ENCODE measurements at regions not wholly inside any gene's neighbourhood (a gene's known extent, or its start where the extent isn't known, plus 50 kb on each side); places are given as distances from the start of the nearest gene placed in this dataset.

GRCh38 chr1:234932511-234933430, 195.9 kb downstream of the TOMM20 start:
- DNase-seq (ENCODE audit: low spot score), result no peak

- DNase-seq (ENCODE audit: low spot score), result no peak
Observed at GRCh38 chr1:234932106-234932505, 196.5 kb downstream of the TOMM20 start.

- DNase-seq (ENCODE audit: low spot score), result no peak
Observed at GRCh38 chr1:234931404-234931973, 197.1 kb downstream of the TOMM20 start.

- no peak for DNase-seq (ENCODE audit: low spot score)
Observed at GRCh38 chr1:234929369-234929768, 199.3 kb downstream of the TOMM20 start.

- DNase-seq (ENCODE audit: low spot score), result no peak
Observed at GRCh38 chr1:234928642-234929041, 200.0 kb downstream of the TOMM20 start.

GRCh38 chr1:234927971-234928640, 200.5 kb downstream of the TOMM20 start:
- DNase-seq (ENCODE audit: low spot score), result no peak

- no peak for DNase-seq (ENCODE audit: low spot score)
Observed at GRCh38 chr1:234927312-234927970, 201.2 kb downstream of the TOMM20 start.

GRCh38 chr1:234926559-234927311, 201.9 kb downstream of the TOMM20 start:
- DNase-seq (ENCODE audit: low spot score), result no peak

- DNase-seq (ENCODE audit: low spot score), result no peak
Observed at GRCh38 chr1:234926264-234926558, 202.4 kb downstream of the TOMM20 start.

- peak; percentile 89 for DNase-seq (ENCODE audit: low spot score)
Observed at GRCh38 chr1:234925440-234926263, 203.0 kb downstream of the TOMM20 start.

- no peak for DNase-seq (ENCODE audit: low spot score)
Observed at GRCh38 chr1:234924450-234925355, 203.9 kb downstream of the TOMM20 start.

- no peak for DNase-seq (ENCODE audit: low spot score)
Observed at GRCh38 chr1:234923626-234924025, 205.0 kb downstream of the TOMM20 start.

- no peak for DNase-seq (ENCODE audit: low spot score)
Observed at GRCh38 chr1:234922987-234923386, 205.7 kb downstream of the TOMM20 start.

- peak; percentile 63 for DNase-seq (ENCODE audit: low spot score)
Observed at GRCh38 chr1:234921266-234922062, 207.2 kb downstream of the TOMM20 start.

GRCh38 chr1:234920843-234921140, 207.8 kb downstream of the TOMM20 start:
- DNase-seq (ENCODE audit: low spot score), result no peak

- no peak for DNase-seq (ENCODE audit: low spot score)
Observed at GRCh38 chr1:234920136-234920842, 208.3 kb downstream of the TOMM20 start.

GRCh38 chr1:234918961-234919761, 209.5 kb downstream of the TOMM20 start:
- peak; percentile 26 for DNase-seq (ENCODE audit: low spot score)

All from AG20443 (cell line).